NCI-H526 treated with DMSO at 0.1 percent for 48 hours (cell line): ENCODE measurements at regions not wholly inside any gene's neighbourhood (a gene's known extent, or its start where the extent isn't known, plus 50 kb on each side); places are given as distances from the start of the nearest gene placed in this dataset.

Experiments used
- DNase-seq: peaks from one replicate; lab custom pipeline; 2025; lab: John Stamatoyannopoulos, UW

DNA sequence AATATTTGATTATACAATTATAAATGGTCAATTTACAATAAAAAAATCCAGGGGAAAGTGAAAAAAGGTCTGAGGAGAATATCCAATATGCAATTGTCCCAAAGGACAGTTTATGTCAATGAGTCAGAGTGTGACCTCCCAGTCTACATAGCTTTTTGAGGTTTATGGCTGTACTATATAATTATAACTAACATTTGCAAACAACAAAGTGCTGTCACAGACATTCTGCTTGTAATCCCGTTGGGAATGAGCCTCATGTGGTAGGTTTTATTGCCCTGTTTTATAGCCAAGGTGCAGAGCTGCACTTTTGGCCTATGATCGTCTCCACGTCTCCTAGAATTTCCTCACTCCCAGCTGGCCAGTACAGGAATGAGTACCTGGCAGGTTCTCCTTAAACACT is 103.8 kb downstream of the ADSS2 start:
- DNase-seq, result peak; percentile 28

- no peak for DNase-seq
These were observed 102.6 kb downstream of the ADSS2 start for GRCh38 chr1:244349103-244349531.

- DNase-seq, result no peak
These were observed 102.1 kb downstream of the ADSS2 start for GRCh38 chr1:244349581-244350001.

DNA sequence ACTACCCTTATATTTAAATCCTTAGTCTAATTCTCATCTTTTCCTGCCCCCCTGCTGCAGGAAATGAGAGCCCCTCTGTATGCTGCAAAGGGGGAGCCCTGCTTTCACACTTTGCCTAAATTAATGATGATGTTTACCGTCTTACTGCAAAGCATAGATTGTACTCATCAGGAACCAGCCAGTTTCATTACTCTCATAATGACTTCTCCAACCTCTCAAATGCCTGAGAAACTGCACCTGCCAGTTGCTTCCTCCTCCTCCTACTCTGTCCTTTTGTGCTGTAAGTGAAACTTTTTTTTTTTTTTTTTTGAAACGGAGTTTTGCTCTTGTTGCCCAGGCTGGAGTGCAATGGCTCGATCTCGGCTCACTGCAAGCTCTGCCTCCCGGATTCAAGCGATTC is 101.7 kb downstream of the ADSS2 start:
- no peak for DNase-seq

DNA sequence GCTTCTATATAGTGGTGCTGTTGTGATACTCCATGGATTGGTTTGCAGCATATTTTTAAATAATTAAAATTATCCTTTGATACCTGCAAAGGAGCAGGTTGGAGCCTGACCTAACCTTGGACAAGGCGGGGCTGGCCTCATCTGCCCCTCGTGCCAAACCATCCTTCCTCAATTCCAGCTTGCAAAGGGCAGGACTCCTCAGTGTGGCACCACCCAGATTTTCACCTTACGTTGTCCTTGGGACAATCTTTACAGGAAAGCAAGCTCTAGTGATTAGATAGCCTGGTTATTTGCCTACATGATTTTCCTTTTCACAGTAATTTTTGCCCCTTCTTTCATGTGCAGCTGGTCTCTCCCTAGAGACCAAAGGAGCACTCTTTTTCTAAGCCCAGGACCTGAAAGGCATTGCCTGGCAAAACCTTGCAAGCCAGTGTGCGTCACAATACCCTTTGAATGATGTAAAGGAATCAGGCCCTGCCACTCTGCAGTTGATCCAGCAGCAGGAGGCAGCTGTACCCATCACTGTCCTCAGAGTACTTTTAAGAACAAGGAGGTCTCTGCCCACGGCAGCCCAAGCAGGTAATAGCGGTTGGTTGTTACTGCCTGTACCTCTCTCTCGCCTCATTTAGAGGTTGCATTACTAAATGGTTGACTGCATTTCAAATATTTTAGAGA is 99.4 kb downstream of the ADSS2 start:
- no peak for DNase-seq

DNA sequence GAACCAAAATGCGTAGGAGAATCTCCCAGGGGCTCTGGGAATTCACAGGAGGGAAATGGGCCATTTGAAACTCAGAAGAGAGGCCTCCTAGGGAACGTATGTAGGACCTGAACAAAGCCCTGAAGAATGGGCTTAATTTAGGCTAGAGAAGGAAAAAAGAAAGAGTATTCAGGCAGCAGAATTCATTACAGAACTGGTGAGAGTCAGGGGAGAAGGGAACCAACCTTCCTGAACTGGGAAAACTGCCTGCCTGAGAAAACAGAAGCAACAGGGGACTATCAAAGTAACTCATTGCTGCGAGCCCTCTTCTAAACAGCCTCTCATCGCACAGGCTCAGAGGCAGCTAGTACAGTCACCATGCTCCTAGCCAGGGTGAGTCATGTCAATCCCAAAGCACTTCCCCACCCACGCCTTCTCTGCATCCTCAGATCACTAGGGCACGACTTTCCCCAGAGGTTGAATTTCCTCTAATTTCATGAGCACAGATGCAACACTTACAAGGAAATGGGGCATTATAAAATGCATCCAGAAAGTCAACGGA is 98.1 kb downstream of the ADSS2 start:
- DNase-seq, result no peak

GRCh38 chr1:244354810-244355278 is 96.9 kb downstream of the ADSS2 start:
- no peak for DNase-seq

- no peak for DNase-seq
These were observed 95.3 kb downstream of the ADSS2 start for GRCh38 chr1:244356376-244356775.
